Thymus (tissue), 11 donors: ENCODE measurements at regions not wholly inside any gene's neighbourhood (a gene's known extent, or its start where the extent isn't known, plus 50 kb on each side); places are given as distances from the start of the nearest gene placed in this dataset.
A peak's percentile ranks its signal among the peaks of the same experiment; 100 is the strongest.

ENCODE experiments used
- DNase-seq, 9 donors: peaks; one replicate each; pipeline ENCODE4 v3.0.0-alpha.2; 2013; ENCODE audit warnings: low spot score in 9 of 9, low read depth in 6 of 9, missing footprints in 1 of 9
- H3K27ac ChIP-seq, 2 donors: one replicate each; pipeline ENCODE4 v1.5.1; 2013; ENCODE audit warnings: control low read depth in 1 of 2, low read depth in 1 of 2, low read length in 1 of 2, mild to moderate bottlenecking in 1 of 2, moderate library complexity in 1 of 2
- H3K27me3 ChIP-seq, 2 donors: one replicate each; pipeline ENCODE4 v1.5.1; 2013; ENCODE audit warnings: low read length in 1 of 2; ENCODE audit not compliant: control insufficient read depth in 2 of 2, insufficient read depth in 1 of 2
- H3K36me3 ChIP-seq, 2 donors: one replicate each; pipeline ENCODE4 v1.5.1; 2013; ENCODE audit warnings: low read length in 1 of 2, mild to moderate bottlenecking in 1 of 2, moderate library complexity in 1 of 2; ENCODE audit not compliant: control insufficient read depth in 2 of 2, insufficient read depth in 2 of 2
- H3K4me1 ChIP-seq, 2 donors: one replicate each; pipeline ENCODE4 v1.5.1; 2013; ENCODE audit warnings: low read length in 2 of 2; ENCODE audit not compliant: control insufficient read depth in 2 of 2, insufficient read depth in 2 of 2
- H3K4me3 ChIP-seq, 2 donors: one replicate each; pipeline ENCODE4 v1.5.1; 2013; ENCODE audit warnings: low read length in 2 of 2, control low read depth in 1 of 2, mild to moderate bottlenecking in 1 of 2
- H3K9me3 ChIP-seq, 2 donors: one replicate each; pipeline ENCODE4 v1.5.1; 2013; ENCODE audit warnings: low read length in 1 of 2, mild to moderate bottlenecking in 1 of 2; ENCODE audit not compliant: control insufficient read depth in 2 of 2, insufficient read depth in 1 of 2
- WGBS: extraction: QIAGEN DNeasy Blood & Tissue Kit; methylation state at CpG from one replicate; pipeline ENCODE4 v1.1.7; 2013; 5-methylcytosine and 5-hydroxymethylcytosine counted together
- donor health status: healthy.

- no peaks in the 10 kb centered on the region for H3K27me3 ChIP-seq
- DNase-seq, result no peak
- H3K9me3 ChIP-seq, result no peaks in the 10 kb centered on the region
- peaks cover 3 to 47% of the 10 kb centered on the region in 2 donors for H3K4me1 ChIP-seq
- WGBS, result 96% methylated on average over 2 of the region's 2 CpGs
- peak overlapping the region in 1 of 2 donors; percentile 3 for H3K27ac ChIP-seq
- no peak overlapping the region for H3K4me3 ChIP-seq
- no peaks in the 10 kb centered on the region for H3K36me3 ChIP-seq
Measured at GRCh38 chr7:142432377-142432776, 174.5 kb upstream of the PRSS58 start.

GRCh38 chr7:142431491-142431890 lies 173.6 kb upstream of the PRSS58 start:
- peaks cover 3 to 50% of the 10 kb centered on the region in 2 donors for H3K4me1 ChIP-seq
- WGBS, result 95% methylated on average over 2 of the region's 2 CpGs
- H3K27ac ChIP-seq, result no peak overlapping the region
- no peak for DNase-seq
- H3K9me3 ChIP-seq, result no peaks in the 10 kb centered on the region
- no peaks in the 10 kb centered on the region for H3K36me3 ChIP-seq
- no peaks in the 10 kb centered on the region for H3K27me3 ChIP-seq
- no peak overlapping the region for H3K4me3 ChIP-seq

GRCh38 chr7:142428094-142428493 lies 170.2 kb upstream of the PRSS58 start:
- no peak overlapping the region for H3K27ac ChIP-seq
- no peaks in the 10 kb centered on the region for H3K36me3 ChIP-seq
- no peak for DNase-seq
- 15% methylated on average over 2 of the region's 2 CpGs for WGBS
- no peak overlapping the region for H3K4me3 ChIP-seq
- no peaks in the 10 kb centered on the region for H3K9me3 ChIP-seq
- peaks cover 7 to 56% of the 10 kb centered on the region in 2 donors for H3K4me1 ChIP-seq
- no peaks in the 10 kb centered on the region for H3K27me3 ChIP-seq

DNA sequence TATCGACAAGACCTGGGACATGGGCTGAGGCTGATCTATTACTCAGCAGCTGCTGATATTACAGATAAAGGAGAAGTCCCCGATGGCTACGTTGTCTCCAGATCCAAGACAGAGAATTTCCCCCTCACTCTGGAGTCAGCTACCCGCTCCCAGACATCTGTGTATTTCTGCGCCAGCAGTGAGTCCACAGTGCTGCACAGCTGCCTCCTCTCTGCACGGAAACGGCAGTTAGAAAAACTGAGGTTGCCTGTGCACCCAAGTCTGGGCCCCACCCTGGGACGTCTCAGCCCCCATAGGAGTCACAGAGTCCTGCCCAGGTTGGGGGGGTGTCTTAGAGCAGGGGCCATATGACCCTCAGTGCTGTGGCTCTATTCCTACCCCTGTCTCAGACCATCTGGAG lies 167.4 kb upstream of the PRSS58 start:
- peaks cover 7 to 70% of the 10 kb centered on the region in 2 donors for H3K4me1 ChIP-seq
- WGBS, result 10% methylated on average over 8 of the region's 8 CpGs
- H3K9me3 ChIP-seq, result no peaks in the 10 kb centered on the region
- DNase-seq, result peak in 4 of 9 donors; percentile 50 to 83 (median 55)
- H3K27me3 ChIP-seq, result no peaks in the 10 kb centered on the region
- no peaks in the 10 kb centered on the region for H3K36me3 ChIP-seq
- no peak overlapping the region for H3K4me3 ChIP-seq
- peak overlapping the region; percentile 25 to 88 for H3K27ac ChIP-seq

- 76% methylated on average over 4 of the region's 4 CpGs for WGBS
- DNase-seq, result no peak
- Histone ChIP-seq H3K4me3 (no peak overlapping the region), H3K27me3 (no peaks in the 10 kb centered on the region), H3K27ac (peak overlapping the region in 1 of 2 donors; percentile 58), H3K36me3 (no peaks in the 10 kb centered on the region), H3K9me3 (no peaks in the 10 kb centered on the region), H3K4me1 (peaks cover 16 to 90% of the 10 kb centered on the region in 2 donors)
Measured at GRCh38 chr7:142422621-142423020, 164.8 kb upstream of the PRSS58 start.

- Histone ChIP-seq H3K4me3 (no peak overlapping the region), H3K27me3 (no peaks in the 10 kb centered on the region), H3K27ac (peak overlapping the region in 1 of 2 donors; percentile 38), H3K4me1 (peaks cover 22 to 84% of the 10 kb centered on the region in 2 donors), H3K36me3 (no peaks in the 10 kb centered on the region), H3K9me3 (no peaks in the 10 kb centered on the region)
- 66% methylated on average over 5 of the region's 5 CpGs for WGBS
- no peak for DNase-seq
Measured at GRCh38 chr7:142420554-142421362, 162.9 kb upstream of the PRSS58 start.

- peak overlapping the region in 1 of 2 donors; percentile 84 for H3K27ac ChIP-seq
- H3K4me3 ChIP-seq, result no peak overlapping the region
- WGBS, result 6% methylated on average over 4 of the region's 4 CpGs
- H3K9me3 ChIP-seq, result no peaks in the 10 kb centered on the region
- H3K4me1 ChIP-seq, result peaks cover 14 to 85% of the 10 kb centered on the region in 2 donors
- no peaks in the 10 kb centered on the region for H3K27me3 ChIP-seq
- no peaks in the 10 kb centered on the region for H3K36me3 ChIP-seq
- peak in 3 of 9 donors; percentile 29 to 73 (median 40) for DNase-seq
Measured at GRCh38 chr7:142418326-142418725, 160.5 kb upstream of the PRSS58 start.

GRCh38 chr7:142414915-142415314 lies 157.1 kb upstream of the PRSS58 start:
- no peaks in the 10 kb centered on the region for H3K9me3 ChIP-seq
- H3K36me3 ChIP-seq, result no peaks in the 10 kb centered on the region

GRCh38 chr7:142414135-142414534 lies 156.3 kb upstream of the PRSS58 start:
- WGBS, result 87% methylated on average over 3 of the region's 3 CpGs
- Histone ChIP-seq H3K4me3 (no peak overlapping the region), H3K4me1 (peaks cover 14 to 60% of the 10 kb centered on the region in 2 donors), H3K36me3 (no peaks in the 10 kb centered on the region), H3K27ac (no peak overlapping the region), H3K9me3 (no peaks in the 10 kb centered on the region), H3K27me3 (no peaks in the 10 kb centered on the region)
- no peak for DNase-seq

More at GRCh38 chr7:142414915-142415314, 157.1 kb upstream of the PRSS58 start:
- Histone ChIP-seq H3K27ac (no peak overlapping the region), H3K27me3 (no peaks in the 10 kb centered on the region), H3K4me1 (peaks cover 14 to 66% of the 10 kb centered on the region in 2 donors), H3K4me3 (no peak overlapping the region)
- no peak for DNase-seq
- WGBS, result 90% methylated on average over 4 of the region's 4 CpGs
